GM12878 (cell line): ENCODE measurements at regions not wholly inside any gene's neighbourhood (a gene's known extent, or its start where the extent isn't known, plus 50 kb on each side); places are given as distances from the start of the nearest gene placed in this dataset.

Source experiments
- ATAC-seq: fragments of 200-7000 bp; cut with Tn5 transposase; 3 replicates; pipeline ENCODE4 v1.9.1; 2020; ENCODE audit warnings: mild to moderate bottlenecking, moderate library complexity
- BruUV-seq: library from RNA; stranded (reverse); fragments of 400-500 nt; replicated peaks from 2 replicates; lab custom pipeline; 2021; lab: Mats Ljungman, UMichigan
- CTCF ChIA-PET: fragments of 300-600 bp; sonication (Branson Sonifier 250); formaldehyde crosslinking; extraction: SDS; loops from one replicate; lab custom pipeline; 2021; ENCODE audit warnings: inconsistent platforms; lab: Yijun Ruan, JAX
- POLR2A ChIA-PET: fragments of 350-600 bp; formaldehyde crosslinking; extraction: SDS; loops from one replicate; lab custom pipeline; 2021; ENCODE audit warnings: inconsistent platforms; lab: Charles Lee
- RAD21 ChIA-PET: fragments of 300-600 bp; sonication (Branson Sonifier 250); formaldehyde crosslinking; loops from one replicate; lab custom pipeline; 2023; ENCODE audit warnings: antibody characterized with exemption; ENCODE audit not compliant: unreplicated experiment; lab: Charles Lee
- SMC1A ChIA-PET: fragments of 300-600 bp; sonication (Branson Sonifier 250); formaldehyde crosslinking; loops from one replicate; lab custom pipeline; 2023; ENCODE audit not compliant: unreplicated experiment, uncharacterized antibody; lab: Charles Lee
- DNase-seq: peaks from one replicate; pipeline ENCODE4 v3.0.0-alpha.2; 2011; ENCODE audit warnings: low read depth, low spot score
- FAIRE-seq: peaks from 3 replicates; lab custom pipeline; 2011; peaks lifted over from hg19 to GRCh38; lab: Jason Lieb, UNC
- H2AFZ ChIP-seq: 2 replicates; pipeline ENCODE4 v1.6.0; 2011; ENCODE audit warnings: low read depth, low read length, control low read depth; ENCODE audit not compliant: control insufficient read depth
- H3K27ac ChIP-seq: 2 replicates; pipeline ENCODE4 v1.5.1; 2011; ENCODE audit warnings: control low read depth; ENCODE audit not compliant: control insufficient read depth, insufficient read depth
- H3K27me3 ChIP-seq, 2 experiments: replicated peaks in 1 of 2; 2 replicates each; pipeline versions ENCODE4 v1.6.0 to v1.6.1; 2011; ENCODE audit warnings: low read length in 1 of 2; ENCODE audit not compliant: control insufficient read depth in 2 of 2, insufficient read depth in 2 of 2
- H3K36me3 ChIP-seq, 2 experiments: 2 replicates each; pipeline ENCODE4 v1.5.1; 2011; ENCODE audit warnings: low read length in 1 of 2; ENCODE audit not compliant: control insufficient read depth in 2 of 2, insufficient read depth in 2 of 2
- H3K4me1 ChIP-seq: 2 replicates; pipeline ENCODE4 v1.6.1; 2011; ENCODE audit warnings: mild to moderate bottlenecking, low read length, moderate library complexity, mixed read lengths; ENCODE audit not compliant: control insufficient read depth, insufficient read depth
- H3K4me2 ChIP-seq: 2 replicates; pipeline ENCODE4 v1.6.0; 2011; ENCODE audit warnings: control low read depth; ENCODE audit not compliant: control insufficient read depth, insufficient read depth
- H3K4me3 ChIP-seq: fragments of 200-600 bp; sonication (generic); 2 replicates; pipeline ENCODE4 v1.5.1; 2016
- H3K79me2 ChIP-seq: 2 replicates; pipeline ENCODE4 v1.6.0; 2011; ENCODE audit warnings: low read length; ENCODE audit not compliant: control insufficient read depth, insufficient read depth
- H3K9ac ChIP-seq: 2 replicates; pipeline ENCODE4 v1.8.0; 2011; ENCODE audit warnings: low read length, control low read depth, mixed read lengths; ENCODE audit not compliant: control insufficient read depth, insufficient read depth
- H3K9me3 ChIP-seq: replicated peaks from 3 replicates; pipeline ENCODE4 v1.5.1; 2011; ENCODE audit warnings: mild to moderate bottlenecking, low read length; ENCODE audit not compliant: control insufficient read depth, insufficient read depth
- H4K20me1 ChIP-seq: 2 replicates; pipeline ENCODE4 v1.6.0; 2011; ENCODE audit not compliant: control insufficient read depth, insufficient read depth
- IRF4 ChIP-seq: IDR thresholded peaks from 2 replicates; pipeline ENCODE4 v1.6.1; 2011; ENCODE audit warnings: low read depth, low read length
- KAT2A ChIP-seq: conservative IDR thresholded peaks from 2 replicates; pipeline ENCODE4 v1.6.1; 2011; ENCODE audit warnings: low read depth, low read length; ENCODE audit not compliant: control insufficient read depth
- MEF2A ChIP-seq: IDR thresholded peaks from 2 replicates; pipeline ENCODE4 v1.6.1; 2011; ENCODE audit warnings: low read depth, mild to moderate bottlenecking, low read length, moderate library complexity; ENCODE audit not compliant: insufficient read depth
- SP1 ChIP-seq: IDR thresholded peaks from one replicate; pipeline ENCODE4 v1.6.1; 2011; ENCODE audit warnings: low read depth, low read length
- YBX1 ChIP-seq: fragments of 450-650 bp; IDR thresholded peaks from 2 replicates; pipeline ENCODE4 v1.6.1; 2016; ENCODE audit warnings: antibody characterized with exemption
- ZSCAN29 ChIP-seq: fragments of 450-650 bp; IDR thresholded peaks from 2 replicates; pipeline ENCODE4 v1.6.1; 2017; ENCODE audit warnings: mild to moderate bottlenecking, moderate library complexity
- WGBS: methylation state at CpG from one replicate; pipeline ENCODE4 v1.1.6; 2016; ENCODE audit warnings: low lambda C conversion rate; ENCODE audit not compliant: insufficient replicate concordance, insufficient coverage; ENCODE audit errors: missing lambda C conversion rate; 5-methylcytosine and 5-hydroxymethylcytosine counted together
- in situ Hi-C: fragments of 300-500 bp; cut with MboI; formaldehyde crosslinking; loops from 9 replicates; pipeline ENCODE4 v1.14.3; 2018; ENCODE audit warnings: mixed read lengths
- intact Hi-C: fragments of 100-400 bp; cut with micrococcal nuclease; formaldehyde crosslinking; loops from one replicate; pipeline ENCODE4 v1.14.2; 2022; ENCODE audit not compliant: unreplicated experiment
- TF ChIP-seq, protein P1 (sequence below): IDR thresholded peaks from 2 replicates; pipeline ENCODE4 v1.6.1; 2011; ENCODE audit warnings: low read depth, low read length, improper control_type of control experiment, borderline replicate concordance
- TF ChIP-seq, protein P2 (sequence below): fragments of 450-650 bp; IDR thresholded peaks from 2 replicates; pipeline ENCODE4 v1.6.1; 2018; ENCODE audit warnings: borderline replicate concordance, mild to moderate bottlenecking; ENCODE audit not compliant: partially characterized antibody

DNA sequence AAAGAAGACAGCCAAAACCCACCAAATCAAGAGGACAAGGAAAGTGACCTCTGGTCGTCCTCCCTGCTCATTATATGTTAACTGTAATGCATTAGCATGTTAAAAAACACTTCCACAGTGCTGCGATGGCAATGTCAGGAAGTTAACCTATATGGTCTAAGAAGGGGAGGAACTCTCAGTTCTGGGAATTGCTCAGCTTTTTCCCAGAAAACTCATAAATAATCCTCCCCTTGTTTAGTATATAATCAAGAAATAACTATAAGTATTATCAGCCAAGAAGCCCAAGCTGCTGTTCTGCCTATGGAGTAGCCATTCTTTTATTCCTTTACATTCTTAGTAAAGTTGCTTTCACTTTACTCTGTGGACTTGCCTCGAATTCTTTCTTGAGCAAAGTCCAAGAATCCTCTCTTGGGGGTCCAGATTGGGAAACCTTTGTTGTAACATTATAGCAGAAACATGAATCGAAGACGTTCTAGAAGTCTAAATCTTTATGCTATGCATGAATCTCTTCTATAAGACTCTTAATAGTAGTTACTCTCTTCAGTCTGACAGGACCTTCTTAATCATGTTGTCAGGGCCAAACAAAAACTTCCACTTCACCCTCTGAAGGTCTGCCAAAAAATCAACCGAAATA lies 110.0 kb upstream of the VANGL1 start:
- Histone ChIP-seq H4K20me1 (no peaks in the 10 kb centered on the region), H3K4me2 (no peak overlapping the region), H3K9ac (no peak overlapping the region), H3K4me1 (no peaks in the 10 kb centered on the region), H3K27ac (no peak overlapping the region), H3K79me2 (no peaks in the 10 kb centered on the region), H3K4me3 (no peak overlapping the region), H2AFZ (no peak overlapping the region), H3K27me3 (no peaks in the 10 kb centered on the region; a peak in 1 of 4 replicates), H3K36me3 (no peaks in the 10 kb centered on the region), H3K9me3 (no peaks in the 10 kb centered on the region)
- ChIA-PET RAD21 (no interaction called here), CTCF (no interaction called here), POLR2A (no interaction called here), SMC1A (no interaction called here)
- WGBS = 25% methylated on average over 6 of the region's 6 CpGs
- in situ Hi-C loops (no loop called here), intact Hi-C loops (no loop called here)
- BruUV-seq = no TSS peak
- FAIRE-seq (no peak), DNase-seq (no peak), ATAC-seq (no peak)
- TF ChIP-seq KAT2A (no peak), IRF4 (no peak), YBX1 (no peak), MEF2A (no peak), ZSCAN29 (no peak), SP1 (no peak)
- TF ChIP-seq, protein P1, sequence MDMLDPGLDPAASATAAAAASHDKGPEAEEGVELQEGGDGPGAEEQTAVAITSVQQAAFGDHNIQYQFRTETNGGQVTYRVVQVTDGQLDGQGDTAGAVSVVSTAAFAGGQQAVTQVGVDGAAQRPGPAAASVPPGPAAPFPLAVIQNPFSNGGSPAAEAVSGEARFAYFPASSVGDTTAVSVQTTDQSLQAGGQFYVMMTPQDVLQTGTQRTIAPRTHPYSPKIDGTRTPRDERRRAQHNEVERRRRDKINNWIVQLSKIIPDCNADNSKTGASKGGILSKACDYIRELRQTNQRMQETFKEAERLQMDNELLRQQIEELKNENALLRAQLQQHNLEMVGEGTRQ = no peak
- TF ChIP-seq, protein P2, sequence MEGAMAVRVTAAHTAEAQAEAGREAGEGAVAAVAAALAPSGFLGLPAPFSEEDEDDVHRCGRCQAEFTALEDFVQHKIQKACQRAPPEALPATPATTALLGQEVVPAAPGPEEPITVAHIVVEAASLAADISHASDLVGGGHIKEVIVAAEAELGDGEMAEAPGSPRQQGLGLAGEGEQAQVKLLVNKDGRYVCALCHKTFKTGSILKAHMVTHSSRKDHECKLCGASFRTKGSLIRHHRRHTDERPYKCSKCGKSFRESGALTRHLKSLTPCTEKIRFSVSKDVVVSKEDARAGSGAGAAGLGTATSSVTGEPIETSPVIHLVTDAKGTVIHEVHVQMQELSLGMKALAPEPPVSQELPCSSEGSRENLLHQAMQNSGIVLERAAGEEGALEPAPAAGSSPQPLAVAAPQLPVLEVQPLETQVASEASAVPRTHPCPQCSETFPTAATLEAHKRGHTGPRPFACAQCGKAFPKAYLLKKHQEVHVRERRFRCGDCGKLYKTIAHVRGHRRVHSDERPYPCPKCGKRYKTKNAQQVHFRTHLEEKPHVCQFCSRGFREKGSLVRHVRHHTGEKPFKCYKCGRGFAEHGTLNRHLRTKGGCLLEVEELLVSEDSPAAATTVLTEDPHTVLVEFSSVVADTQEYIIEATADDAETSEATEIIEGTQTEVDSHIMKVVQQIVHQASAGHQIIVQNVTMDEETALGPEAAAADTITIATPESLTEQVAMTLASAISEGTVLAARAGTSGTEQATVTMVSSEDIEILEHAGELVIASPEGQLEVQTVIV = no peak
